VCaP (cell line): ENCODE measurements at regions not wholly inside any gene's neighbourhood (a gene's known extent, or its start where the extent isn't known, plus 50 kb on each side); places are given as distances from the start of the nearest gene placed in this dataset.
A peak's percentile ranks its signal among the peaks of the same experiment; 100 is the strongest.

Source experiments
- H3K27ac ChIP-seq: fragments of 450-650 bp; 2 replicates; pipeline ENCODE4 v1.5.1; 2017
- TF ChIP-seq, protein P1 (sequence below): fragments of 450-650 bp; conservative IDR thresholded peaks from 2 replicates; pipeline ENCODE4 v1.5.1; 2017; ENCODE audit warnings: mild to moderate bottlenecking, moderate library complexity

DNA sequence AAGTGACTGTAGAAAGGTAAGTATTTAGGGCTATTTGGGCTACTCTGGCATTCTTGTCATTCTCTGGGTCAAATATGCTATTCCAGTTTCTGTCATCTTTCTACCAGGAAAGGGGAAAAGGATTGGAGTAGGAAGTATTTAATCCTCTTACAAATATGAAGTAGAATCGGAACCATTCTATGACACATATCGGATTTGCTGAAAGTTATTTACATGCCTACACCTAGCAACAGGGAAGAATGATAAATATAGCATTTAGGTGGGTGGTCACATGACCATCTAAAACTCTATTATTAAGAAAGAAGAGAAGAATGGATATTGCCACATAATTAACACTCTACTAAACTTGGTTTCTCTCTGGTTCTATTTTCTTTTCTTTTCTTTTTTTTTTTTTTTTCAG is 1353.1 kb downstream of the ZPLD1 start:
- TF ChIP-seq, protein P1, sequence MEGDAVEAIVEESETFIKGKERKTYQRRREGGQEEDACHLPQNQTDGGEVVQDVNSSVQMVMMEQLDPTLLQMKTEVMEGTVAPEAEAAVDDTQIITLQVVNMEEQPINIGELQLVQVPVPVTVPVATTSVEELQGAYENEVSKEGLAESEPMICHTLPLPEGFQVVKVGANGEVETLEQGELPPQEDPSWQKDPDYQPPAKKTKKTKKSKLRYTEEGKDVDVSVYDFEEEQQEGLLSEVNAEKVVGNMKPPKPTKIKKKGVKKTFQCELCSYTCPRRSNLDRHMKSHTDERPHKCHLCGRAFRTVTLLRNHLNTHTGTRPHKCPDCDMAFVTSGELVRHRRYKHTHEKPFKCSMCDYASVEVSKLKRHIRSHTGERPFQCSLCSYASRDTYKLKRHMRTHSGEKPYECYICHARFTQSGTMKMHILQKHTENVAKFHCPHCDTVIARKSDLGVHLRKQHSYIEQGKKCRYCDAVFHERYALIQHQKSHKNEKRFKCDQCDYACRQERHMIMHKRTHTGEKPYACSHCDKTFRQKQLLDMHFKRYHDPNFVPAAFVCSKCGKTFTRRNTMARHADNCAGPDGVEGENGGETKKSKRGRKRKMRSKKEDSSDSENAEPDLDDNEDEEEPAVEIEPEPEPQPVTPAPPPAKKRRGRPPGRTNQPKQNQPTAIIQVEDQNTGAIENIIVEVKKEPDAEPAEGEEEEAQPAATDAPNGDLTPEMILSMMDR: no peak
- H3K27ac ChIP-seq: no peak overlapping the region

DNA sequence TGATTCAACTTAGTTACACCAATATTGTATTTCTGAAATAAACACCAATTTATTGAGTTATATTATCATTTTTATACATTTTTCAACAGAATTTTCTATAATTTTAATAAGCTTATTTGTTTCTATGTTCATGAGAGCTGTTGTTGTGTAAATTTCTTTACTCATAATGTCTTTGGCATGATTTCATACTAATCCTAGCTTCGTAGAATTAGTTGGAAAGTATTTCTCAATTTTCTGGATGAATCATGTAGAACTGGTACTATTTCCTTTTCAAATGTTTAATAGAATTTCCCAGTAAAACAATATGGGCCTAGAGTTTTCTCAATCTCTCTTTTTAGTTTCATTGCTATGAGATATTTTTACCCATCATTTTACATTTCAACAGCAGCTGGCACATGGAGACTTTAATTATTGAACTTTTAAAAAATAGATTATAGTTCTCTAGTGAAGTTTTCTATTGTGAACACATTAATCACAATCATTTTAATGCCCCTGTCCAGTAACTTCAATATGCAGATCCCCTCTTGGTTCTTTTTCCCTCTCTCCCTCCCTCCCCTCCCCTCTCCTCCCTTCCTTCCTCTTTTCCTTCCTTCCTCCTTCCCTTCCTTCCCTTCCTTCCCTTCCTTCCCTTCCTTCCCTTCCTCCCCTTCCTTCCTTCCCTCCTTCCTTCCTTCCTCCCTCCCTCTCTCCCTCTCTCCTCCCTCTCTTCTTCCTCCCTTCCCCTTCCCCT is 1357.1 kb downstream of the ZPLD1 start:
- H3K27ac ChIP-seq: no peak overlapping the region
- TF ChIP-seq, protein P1: no peak

DNA sequence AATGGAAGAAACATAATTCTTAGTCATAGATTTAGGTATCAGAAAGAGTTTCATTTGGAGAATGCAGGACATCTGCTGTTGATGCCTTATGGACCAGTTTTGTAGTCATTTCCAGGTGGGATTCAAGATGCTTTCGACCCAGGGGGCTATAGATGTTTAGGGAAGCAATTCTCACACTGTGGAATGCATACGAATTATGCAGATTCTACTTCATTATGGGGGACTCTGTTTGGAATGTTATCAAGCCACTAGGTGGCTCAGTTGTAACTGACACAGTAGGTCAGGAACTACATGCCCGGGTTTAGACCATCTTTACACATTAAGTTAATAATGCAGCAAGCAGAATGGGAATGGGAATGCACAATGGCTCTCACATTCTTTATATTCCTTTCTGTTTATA is 1359.8 kb downstream of the ZPLD1 start:
- no peak overlapping the region for H3K27ac ChIP-seq
- TF ChIP-seq, protein P1: peak; percentile 69

DNA sequence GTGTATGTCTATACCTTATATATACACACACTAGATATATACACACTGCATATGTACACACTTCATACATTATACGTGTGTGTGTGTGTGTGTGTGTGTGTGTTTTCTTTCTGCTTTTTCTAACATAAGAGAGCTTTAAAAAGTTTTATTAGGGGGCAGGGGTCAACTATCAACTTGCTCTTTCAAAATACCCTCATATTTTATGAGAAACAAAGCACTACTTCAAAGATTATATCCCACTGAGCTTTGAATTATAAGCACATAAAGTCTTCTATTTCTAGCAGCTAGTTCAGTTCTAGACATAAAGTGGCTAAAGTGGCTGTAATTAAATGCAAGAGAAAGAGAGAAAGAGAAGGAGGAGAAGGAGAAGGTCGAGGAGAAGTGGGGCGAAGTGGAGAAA is 1361.3 kb downstream of the ZPLD1 start:
- H3K27ac ChIP-seq: no peak overlapping the region
- TF ChIP-seq, protein P1: no peak

DNA sequence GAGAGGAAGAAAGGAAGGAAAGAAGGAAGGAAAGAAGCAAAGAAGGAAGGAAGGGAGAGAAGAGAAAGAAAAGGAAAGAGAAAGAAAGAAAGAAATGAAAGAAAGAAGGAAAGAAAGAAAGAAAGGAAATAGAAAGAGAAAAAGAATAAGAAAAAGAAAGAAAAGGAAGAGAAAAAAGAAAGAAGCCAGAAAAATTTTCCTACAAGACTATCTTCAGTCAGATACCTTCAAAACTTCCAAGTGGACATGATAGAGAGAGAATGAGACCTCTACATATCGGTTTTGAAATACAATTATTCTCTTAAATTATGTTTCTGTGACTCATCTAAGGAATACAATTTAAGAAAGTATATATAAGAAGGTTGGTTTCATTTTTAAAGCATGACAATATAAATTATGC is 1369.0 kb downstream of the ZPLD1 start:
- no peak overlapping the region for H3K27ac ChIP-seq
- TF ChIP-seq, protein P1: no peak

DNA sequence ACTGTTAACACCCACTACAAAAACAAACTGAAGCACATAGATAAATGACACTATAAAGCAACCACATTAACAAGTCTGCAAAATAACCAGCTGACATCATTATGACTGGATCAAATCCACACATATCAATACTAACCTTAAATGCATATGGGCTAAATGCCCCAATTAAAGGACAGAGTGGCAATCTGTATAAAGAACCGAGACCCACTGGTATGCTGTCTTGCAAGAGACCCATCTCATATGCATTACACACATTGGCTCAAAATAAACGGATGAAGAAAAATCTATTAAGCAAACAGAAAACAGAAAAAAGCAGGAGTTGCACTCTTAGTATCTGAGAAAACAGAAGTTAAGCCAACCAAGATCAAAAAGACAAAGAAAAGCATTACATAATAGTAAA is 1375.4 kb downstream of the ZPLD1 start:
- no peak overlapping the region for H3K27ac ChIP-seq
- TF ChIP-seq, protein P1: no peak

DNA sequence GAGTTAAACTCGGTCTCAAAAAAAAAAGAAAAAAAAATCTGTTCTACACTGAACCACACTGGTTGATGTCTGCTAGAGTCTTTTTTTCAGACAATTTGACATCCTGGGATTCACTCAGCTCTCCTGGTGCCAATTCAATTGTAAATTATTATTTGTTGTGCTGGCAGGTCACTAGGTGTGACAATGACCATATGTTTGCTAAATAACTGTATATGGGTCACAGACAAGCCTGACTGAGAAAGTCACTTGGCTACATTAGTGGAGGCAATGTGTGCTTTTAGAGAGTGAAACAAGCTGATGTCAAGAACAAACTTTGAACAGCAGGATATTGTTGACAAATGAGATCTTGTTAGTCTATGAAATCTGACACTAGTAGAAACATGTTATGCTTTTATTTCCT is 1379.1 kb downstream of the ZPLD1 start:
- peak overlapping the region; percentile 27 for H3K27ac ChIP-seq
- TF ChIP-seq, protein P1: no peak
